Calu3 (cell line): ENCODE measurements at regions not wholly inside any gene's neighbourhood (a gene's known extent, or its start where the extent isn't known, plus 50 kb on each side); places are given as distances from the start of the nearest gene placed in this dataset.

Experiments used
- BruUV-seq: library from RNA; stranded (reverse); fragments of 400-500 nt; replicated peaks from 2 replicates; lab custom pipeline; 2021; lab: Mats Ljungman, UMichigan
- CTCF ChIA-PET: fragments of 300-600 bp; sonication (Branson Sonifier 250); formaldehyde crosslinking; loops from one replicate; lab custom pipeline; 2022; ENCODE audit warnings: antibody characterized with exemption; lab: Charles Lee
- DNase-seq: peaks from one replicate; pipeline ENCODE4 v3.0.0; 2022
- H3K27ac Mint-ChIP-seq: one replicate; pipeline ENCODE4 v1.8.0; 2022; ENCODE audit warnings: mixed read lengths; ENCODE audit not compliant: unreplicated experiment
- H3K27me3 Mint-ChIP-seq: one replicate; pipeline ENCODE4 v1.8.0; 2022; ENCODE audit warnings: mixed read lengths; ENCODE audit not compliant: unreplicated experiment
- H3K36me3 Mint-ChIP-seq: one replicate; pipeline ENCODE4 v1.8.0; 2022; ENCODE audit warnings: mild to moderate bottlenecking, moderate library complexity, mixed read lengths; ENCODE audit not compliant: insufficient read depth, unreplicated experiment
- H3K4me1 Mint-ChIP-seq: one replicate; pipeline ENCODE4 v1.8.0; 2022; ENCODE audit warnings: mild to moderate bottlenecking, low read depth, mixed read lengths; ENCODE audit not compliant: unreplicated experiment
- H3K4me3 Mint-ChIP-seq: one replicate; pipeline ENCODE4 v1.8.0; 2022; ENCODE audit warnings: mild to moderate bottlenecking, low read depth, moderate library complexity, mixed read lengths; ENCODE audit not compliant: unreplicated experiment
- H3K9me3 Mint-ChIP-seq: one replicate; pipeline ENCODE4 v1.8.0; 2022; ENCODE audit warnings: low read depth, mixed read lengths; ENCODE audit not compliant: unreplicated experiment
- CTCF ChIP-seq: fragments of 200-600 bp; IDR thresholded peaks from one replicate; pipeline ENCODE4 v1.8.0; 2022; ENCODE audit warnings: antibody characterized with exemption; ENCODE audit not compliant: unreplicated experiment
- intact Hi-C: fragments of 100-400 bp; cut with micrococcal nuclease; formaldehyde crosslinking; loops from one replicate; pipeline ENCODE4 v1.10.0; 2022; ENCODE audit not compliant: unreplicated experiment

- TF ChIP-seq CTCF: no peak
- intact Hi-C loops: no loop called here
- no peak for DNase-seq
- CTCF ChIA-PET: no interaction called here
- peaks cover 7% of the 10 kb centered on the region for H3K9me3 Mint-ChIP-seq
- H3K4me1 Mint-ChIP-seq: no peaks in the 10 kb centered on the region
- BruUV-seq: no TSS peak
- no peak overlapping the region for H3K27ac Mint-ChIP-seq
- no peaks in the 10 kb centered on the region for H3K36me3 Mint-ChIP-seq
- H3K27me3 Mint-ChIP-seq: no peaks in the 10 kb centered on the region
- no peak overlapping the region for H3K4me3 Mint-ChIP-seq
These were observed 61.8 kb upstream of the DAB1 start for GRCh38 chr1:57485643-57486042.

DNA sequence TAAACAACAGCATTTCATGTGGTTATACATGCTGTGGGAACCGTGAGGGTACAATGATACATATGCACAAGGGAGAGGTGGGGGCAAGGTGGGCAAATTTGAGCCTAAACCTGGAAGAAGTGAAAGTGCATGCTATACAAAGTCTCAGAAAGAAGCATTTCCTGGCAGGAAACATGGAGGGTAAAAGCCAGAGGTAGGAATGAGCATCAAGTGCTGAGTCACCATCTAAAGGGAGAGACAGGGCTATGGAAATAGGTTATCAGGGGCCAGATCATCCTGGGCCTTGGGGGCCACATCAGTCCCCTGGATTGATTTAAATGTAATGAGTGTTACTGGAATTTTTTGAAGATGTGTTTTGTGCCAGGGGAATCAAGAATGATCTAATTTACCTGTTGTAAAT, 60.1 kb upstream of the DAB1 start:
- Mint-ChIP-seq H3K9me3 (peaks cover 3% of the 10 kb centered on the region), H3K4me1 (no peaks in the 10 kb centered on the region), H3K27me3 (no peaks in the 10 kb centered on the region), H3K36me3 (no peaks in the 10 kb centered on the region), H3K27ac (no peak overlapping the region), H3K4me3 (no peak overlapping the region)
- BruUV-seq: no TSS peak
- no peak for DNase-seq
- TF ChIP-seq CTCF: no peak
- CTCF ChIA-PET: no interaction called here
- intact Hi-C loops: no loop called here

DNA sequence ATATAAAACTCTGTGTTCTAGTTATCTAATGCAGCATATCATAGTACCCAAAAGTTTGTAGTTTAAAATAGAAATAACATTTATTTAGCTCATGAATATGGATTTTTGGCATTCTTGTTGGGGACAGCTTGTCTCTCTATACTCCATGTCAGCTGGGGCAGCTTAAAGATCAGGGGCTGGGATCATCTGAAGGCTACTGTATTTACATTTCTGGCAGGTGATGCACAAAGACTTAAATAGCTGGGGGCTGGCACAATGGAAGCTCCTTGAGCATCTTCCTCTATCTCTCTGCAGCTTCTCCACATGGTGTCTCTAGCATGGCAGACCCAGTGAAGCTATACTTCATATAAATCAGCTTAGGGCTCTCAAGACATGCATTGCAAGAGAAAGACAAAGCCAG, 55.6 kb upstream of the DAB1 start:
- no peak for TF ChIP-seq CTCF
- CTCF ChIA-PET: interaction anchor here (0.6 kb wide), 2 partner anchors 11 to 51 kb away, joined by 3 read pairs; no protein-coding TSS in a partner anchor
- Mint-ChIP-seq H3K27me3 (no peaks in the 10 kb centered on the region), H3K9me3 (peaks cover 5% of the 10 kb centered on the region), H3K4me3 (no peak overlapping the region), H3K36me3 (no peaks in the 10 kb centered on the region), H3K4me1 (no peaks in the 10 kb centered on the region), H3K27ac (no peak overlapping the region)
- no TSS peak for BruUV-seq
- no peak for DNase-seq
- intact Hi-C loops: no loop called here

DNA sequence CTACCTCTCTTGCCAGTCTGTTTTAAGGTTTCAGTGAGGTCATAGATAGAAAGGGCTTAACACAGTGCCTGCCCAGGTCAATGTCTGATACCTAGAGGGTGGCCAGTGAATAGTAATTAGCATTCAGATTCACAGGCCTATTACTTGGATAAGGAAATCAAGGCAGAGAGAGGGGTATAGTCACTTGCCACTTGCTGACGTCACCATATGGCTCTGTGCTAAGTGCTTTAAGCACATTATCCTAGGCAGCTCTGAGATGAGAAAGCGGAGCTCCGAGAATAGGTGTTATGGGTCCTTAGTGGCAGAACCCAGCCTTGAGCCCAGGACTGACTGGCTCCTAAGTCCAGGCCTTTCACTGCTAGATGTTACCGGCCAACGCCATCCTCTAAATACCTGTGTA, 51.5 kb upstream of the DAB1 start:
- CTCF ChIA-PET: no interaction called here
- Mint-ChIP-seq H3K9me3 (peaks cover 9% of the 10 kb centered on the region), H3K4me1 (no peaks in the 10 kb centered on the region), H3K27me3 (no peaks in the 10 kb centered on the region), H3K36me3 (no peaks in the 10 kb centered on the region), H3K27ac (no peak overlapping the region), H3K4me3 (no peak overlapping the region)
- no peak for TF ChIP-seq CTCF
- intact Hi-C loops: no loop called here
- no TSS peak for BruUV-seq
- DNase-seq: no peak
